Calu3 (cell line): ENCODE measurements at regions not wholly inside any gene's neighbourhood (a gene's known extent, or its start where the extent isn't known, plus 50 kb on each side); places are given as distances from the start of the nearest gene placed in this dataset.

ENCODE experiments used
- BruUV-seq: library from RNA; stranded (reverse); fragments of 400-500 nt; replicated peaks from 2 replicates; lab custom pipeline; 2021; lab: Mats Ljungman, UMichigan
- CTCF ChIA-PET: fragments of 300-600 bp; sonication (Branson Sonifier 250); formaldehyde crosslinking; loops from one replicate; lab custom pipeline; 2022; ENCODE audit warnings: antibody characterized with exemption; lab: Charles Lee
- DNase-seq: peaks from one replicate; pipeline ENCODE4 v3.0.0; 2022
- H3K27ac Mint-ChIP-seq: one replicate; pipeline ENCODE4 v1.8.0; 2022; ENCODE audit warnings: mixed read lengths; ENCODE audit not compliant: unreplicated experiment
- H3K27me3 Mint-ChIP-seq: one replicate; pipeline ENCODE4 v1.8.0; 2022; ENCODE audit warnings: mixed read lengths; ENCODE audit not compliant: unreplicated experiment
- H3K36me3 Mint-ChIP-seq: one replicate; pipeline ENCODE4 v1.8.0; 2022; ENCODE audit warnings: mild to moderate bottlenecking, moderate library complexity, mixed read lengths; ENCODE audit not compliant: insufficient read depth, unreplicated experiment
- H3K4me1 Mint-ChIP-seq: one replicate; pipeline ENCODE4 v1.8.0; 2022; ENCODE audit warnings: mild to moderate bottlenecking, low read depth, mixed read lengths; ENCODE audit not compliant: unreplicated experiment
- H3K4me3 Mint-ChIP-seq: one replicate; pipeline ENCODE4 v1.8.0; 2022; ENCODE audit warnings: mild to moderate bottlenecking, low read depth, moderate library complexity, mixed read lengths; ENCODE audit not compliant: unreplicated experiment
- H3K9me3 Mint-ChIP-seq: one replicate; pipeline ENCODE4 v1.8.0; 2022; ENCODE audit warnings: low read depth, mixed read lengths; ENCODE audit not compliant: unreplicated experiment
- intact Hi-C: fragments of 100-400 bp; cut with micrococcal nuclease; formaldehyde crosslinking; loops from one replicate; pipeline ENCODE4 v1.10.0; 2022; ENCODE audit not compliant: unreplicated experiment
- TF ChIP-seq, protein P1 (sequence below): fragments of 200-600 bp; IDR thresholded peaks from one replicate; pipeline ENCODE4 v1.8.0; 2022; ENCODE audit warnings: antibody characterized with exemption; ENCODE audit not compliant: unreplicated experiment

DNA sequence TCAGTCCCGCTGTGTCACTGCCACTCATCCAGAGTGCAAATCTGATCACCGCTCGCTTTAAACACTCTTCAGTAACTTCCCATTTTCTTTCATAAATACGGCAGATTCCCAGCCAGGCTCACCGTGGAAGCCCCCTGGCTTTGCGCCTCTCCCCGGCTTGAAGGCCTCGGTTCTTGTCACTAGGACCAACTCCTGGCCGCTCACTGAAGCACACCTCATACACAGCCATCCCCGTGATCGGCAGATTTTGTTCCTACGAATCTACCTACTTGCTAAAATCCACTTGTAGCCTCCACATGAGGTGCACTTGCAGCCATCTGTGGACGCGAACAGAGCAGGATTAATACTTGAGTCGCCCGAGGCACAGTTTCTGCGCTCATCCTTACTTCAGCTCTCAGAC lies 462.4 kb upstream of the MYT1L start:
- CTCF ChIA-PET, result no interaction called here
- Mint-ChIP-seq H3K27me3 (no peaks in the 10 kb centered on the region), H3K4me1 (no peaks in the 10 kb centered on the region), H3K4me3 (no peak overlapping the region), H3K9me3 (peaks cover 14% of the 10 kb centered on the region), H3K36me3 (no peaks in the 10 kb centered on the region), H3K27ac (no peak overlapping the region)
- intact Hi-C loops, result no loop called here
- no peak for DNase-seq
- TF ChIP-seq, protein P1, sequence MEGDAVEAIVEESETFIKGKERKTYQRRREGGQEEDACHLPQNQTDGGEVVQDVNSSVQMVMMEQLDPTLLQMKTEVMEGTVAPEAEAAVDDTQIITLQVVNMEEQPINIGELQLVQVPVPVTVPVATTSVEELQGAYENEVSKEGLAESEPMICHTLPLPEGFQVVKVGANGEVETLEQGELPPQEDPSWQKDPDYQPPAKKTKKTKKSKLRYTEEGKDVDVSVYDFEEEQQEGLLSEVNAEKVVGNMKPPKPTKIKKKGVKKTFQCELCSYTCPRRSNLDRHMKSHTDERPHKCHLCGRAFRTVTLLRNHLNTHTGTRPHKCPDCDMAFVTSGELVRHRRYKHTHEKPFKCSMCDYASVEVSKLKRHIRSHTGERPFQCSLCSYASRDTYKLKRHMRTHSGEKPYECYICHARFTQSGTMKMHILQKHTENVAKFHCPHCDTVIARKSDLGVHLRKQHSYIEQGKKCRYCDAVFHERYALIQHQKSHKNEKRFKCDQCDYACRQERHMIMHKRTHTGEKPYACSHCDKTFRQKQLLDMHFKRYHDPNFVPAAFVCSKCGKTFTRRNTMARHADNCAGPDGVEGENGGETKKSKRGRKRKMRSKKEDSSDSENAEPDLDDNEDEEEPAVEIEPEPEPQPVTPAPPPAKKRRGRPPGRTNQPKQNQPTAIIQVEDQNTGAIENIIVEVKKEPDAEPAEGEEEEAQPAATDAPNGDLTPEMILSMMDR, result no peak
- BruUV-seq, result no TSS peak

DNA sequence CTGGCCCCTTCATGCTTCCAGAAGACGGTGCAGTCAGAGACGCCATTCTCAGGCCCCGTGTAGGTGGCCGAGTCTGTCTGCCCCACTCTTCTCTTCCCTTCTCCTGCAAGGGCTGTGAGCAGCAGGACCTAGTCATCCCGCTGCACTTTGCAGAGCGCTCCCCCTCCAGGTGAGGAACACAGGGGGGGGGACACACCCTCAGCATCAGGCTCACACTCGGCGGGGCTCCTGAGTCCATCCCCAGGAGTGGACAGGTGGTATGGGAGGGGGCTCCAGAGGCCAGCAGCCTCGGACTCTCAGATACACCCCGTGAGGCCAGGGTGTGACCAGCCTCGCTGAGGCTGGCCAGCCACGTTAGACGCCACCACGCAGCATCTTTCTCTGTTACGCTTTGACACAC lies 460.5 kb upstream of the MYT1L start:
- BruUV-seq, result no TSS peak
- TF ChIP-seq, protein P1, result no peak
- Mint-ChIP-seq H3K27ac (no peak overlapping the region), H3K4me1 (no peaks in the 10 kb centered on the region), H3K4me3 (no peak overlapping the region), H3K9me3 (peaks cover 12% of the 10 kb centered on the region), H3K36me3 (no peaks in the 10 kb centered on the region), H3K27me3 (no peaks in the 10 kb centered on the region)
- intact Hi-C loops, result no loop called here
- no peak for DNase-seq
- CTCF ChIA-PET, result no interaction called here

DNA sequence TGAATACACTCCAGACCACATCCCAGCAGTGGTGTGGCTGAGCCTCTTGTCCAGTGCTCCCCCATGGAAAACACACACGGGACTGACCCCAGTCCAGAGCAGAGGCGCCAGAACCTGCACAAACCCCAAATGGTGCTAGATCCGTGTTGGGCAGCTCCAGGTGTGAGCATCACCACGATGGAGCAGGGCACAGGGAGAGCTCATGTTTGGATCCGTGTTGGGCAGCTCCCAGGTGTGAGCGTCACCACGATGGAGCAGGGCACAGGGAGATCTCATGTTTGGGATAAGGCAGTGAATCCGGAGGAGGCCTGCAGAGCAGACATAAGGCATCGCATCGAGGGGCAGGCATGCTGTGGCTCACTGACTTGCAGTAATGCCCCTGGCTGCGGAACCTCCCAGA lies 460.0 kb upstream of the MYT1L start:
- H3K27ac Mint-ChIP-seq, result no peak overlapping the region
- intact Hi-C loops, result no loop called here
- no peaks in the 10 kb centered on the region for H3K4me1 Mint-ChIP-seq
- H3K36me3 Mint-ChIP-seq, result no peaks in the 10 kb centered on the region
- peaks cover 14% of the 10 kb centered on the region for H3K9me3 Mint-ChIP-seq
- no peak overlapping the region for H3K4me3 Mint-ChIP-seq
- no peaks in the 10 kb centered on the region for H3K27me3 Mint-ChIP-seq
- no peak for DNase-seq
- TF ChIP-seq, protein P1, result no peak
- CTCF ChIA-PET, result no interaction called here
- no TSS peak for BruUV-seq

DNA sequence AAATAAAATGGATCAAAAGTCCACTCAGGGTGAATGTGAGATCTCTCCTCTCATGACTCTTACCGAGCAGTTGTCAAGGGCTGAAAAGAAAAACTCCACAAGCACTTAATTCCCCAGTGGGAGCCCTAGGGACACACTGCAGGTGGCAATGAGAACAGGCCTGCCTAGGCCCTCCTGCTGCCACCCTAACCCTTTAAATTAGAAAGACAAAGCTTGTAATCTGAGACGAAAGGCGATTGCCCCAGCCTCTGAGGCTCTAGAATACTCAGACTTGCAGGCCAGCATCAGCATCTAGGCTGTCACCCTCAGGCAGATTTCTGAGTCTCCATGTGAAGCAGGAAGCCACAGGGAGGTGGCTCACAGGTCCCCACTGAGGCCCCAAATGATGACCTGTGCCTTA lies 457.0 kb upstream of the MYT1L start:
- H3K27ac Mint-ChIP-seq, result no peak overlapping the region
- H3K36me3 Mint-ChIP-seq, result no peaks in the 10 kb centered on the region
- no peak overlapping the region for H3K4me3 Mint-ChIP-seq
- BruUV-seq, result no TSS peak
- H3K27me3 Mint-ChIP-seq, result no peaks in the 10 kb centered on the region
- TF ChIP-seq, protein P1, result no peak
- CTCF ChIA-PET, result no interaction called here
- intact Hi-C loops, result no loop called here
- no peak for DNase-seq
- peaks cover 18% of the 10 kb centered on the region for H3K9me3 Mint-ChIP-seq
- no peaks in the 10 kb centered on the region for H3K4me1 Mint-ChIP-seq
